NCI-H128 (cell line): ENCODE measurements at regions not wholly inside any gene's neighbourhood (a gene's known extent, or its start where the extent isn't known, plus 50 kb on each side); places are given as distances from the start of the nearest gene placed in this dataset.

Source experiments
- DNase-seq: peaks from one replicate; lab custom pipeline; 2025; ENCODE audit not compliant: unreplicated experiment; lab: John Stamatoyannopoulos, UW

GRCh38 chr15:70257573-70258248, 160.0 kb upstream of the TLE3 start:
- DNase-seq: no peak

- DNase-seq: no peak
These were observed 159.3 kb upstream of the TLE3 start for GRCh38 chr15:70257047-70257446.

- DNase-seq: no peak
These were observed 156.7 kb upstream of the TLE3 start for GRCh38 chr15:70254311-70254869.

GRCh38 chr15:70253461-70254156, 155.9 kb upstream of the TLE3 start:
- DNase-seq: no peak

- no peak for DNase-seq
These were observed 155.2 kb upstream of the TLE3 start for GRCh38 chr15:70252951-70253320.

- DNase-seq: peak; percentile 61
These were observed 154.6 kb upstream of the TLE3 start for GRCh38 chr15:70252056-70252950.

- no peak for DNase-seq
These were observed 153.7 kb upstream of the TLE3 start for GRCh38 chr15:70251246-70251990.

GRCh38 chr15:70250208-70251201, 152.8 kb upstream of the TLE3 start:
- no peak for DNase-seq

- DNase-seq: no peak
These were observed 151.9 kb upstream of the TLE3 start for GRCh38 chr15:70249616-70250015.

- no peak for DNase-seq
These were observed 150.7 kb upstream of the TLE3 start for GRCh38 chr15:70248116-70249025.

GRCh38 chr15:70247281-70247680, 149.6 kb upstream of the TLE3 start:
- DNase-seq: no peak

GRCh38 chr15:70246623-70247220, 149.0 kb upstream of the TLE3 start:
- DNase-seq: no peak

- no peak for DNase-seq
These were observed 148.4 kb upstream of the TLE3 start for GRCh38 chr15:70245932-70246622.

- no peak for DNase-seq
These were observed 147.3 kb upstream of the TLE3 start for GRCh38 chr15:70244978-70245542.

- DNase-seq: no peak
These were observed 146.2 kb upstream of the TLE3 start for GRCh38 chr15:70243686-70244540.

- DNase-seq: no peak
These were observed 145.4 kb upstream of the TLE3 start for GRCh38 chr15:70242951-70243685.
